HAP-1 (cell line): ENCODE measurements at regions not wholly inside any gene's neighbourhood (a gene's known extent, or its start where the extent isn't known, plus 50 kb on each side); places are given as distances from the start of the nearest gene placed in this dataset.

Experiments used
- DNase-seq, 2 experiments: peaks; one replicate each; pipeline ENCODE4 v3.0.0-alpha.2; 2016 to 2020; ENCODE audit warnings: low spot score in 2 of 2
- H3K27me3 ChIP-seq: fragments of 250-450 bp; sonication (Bioruptor Pico); 2 replicates; pipeline ENCODE4 v1.5.1; 2020; ENCODE audit warnings: low read depth, mild to moderate bottlenecking, moderate library complexity
- H3K36me3 ChIP-seq: fragments of 250-450 bp; sonication (Bioruptor Pico); replicated peaks from 2 replicates; pipeline ENCODE4 v1.5.1; 2020; ENCODE audit warnings: mild to moderate bottlenecking
- H3K4me1 ChIP-seq: fragments of 250-450 bp; sonication (Bioruptor Pico); 2 replicates; pipeline ENCODE4 v1.5.1; 2020; ENCODE audit warnings: mild to moderate bottlenecking
- H3K4me3 ChIP-seq: fragments of 250-450 bp; sonication (Bioruptor Pico); 2 replicates; pipeline ENCODE4 v1.5.1; 2020; ENCODE audit warnings: mild to moderate bottlenecking, moderate library complexity
- H3K9me3 ChIP-seq: fragments of 250-450 bp; sonication (Bioruptor Pico); 2 replicates; pipeline ENCODE4 v1.5.1; 2020; ENCODE audit warnings: mild to moderate bottlenecking, moderate library complexity
- in situ Hi-C: fragments of 300-500 bp; cut with MboI; formaldehyde crosslinking; loops from 3 replicates; pipeline ENCODE4 v1.14.3; 2020; ENCODE audit warnings: low sequenced_read_pairs, inconsistent platforms, mixed read lengths

DNA sequence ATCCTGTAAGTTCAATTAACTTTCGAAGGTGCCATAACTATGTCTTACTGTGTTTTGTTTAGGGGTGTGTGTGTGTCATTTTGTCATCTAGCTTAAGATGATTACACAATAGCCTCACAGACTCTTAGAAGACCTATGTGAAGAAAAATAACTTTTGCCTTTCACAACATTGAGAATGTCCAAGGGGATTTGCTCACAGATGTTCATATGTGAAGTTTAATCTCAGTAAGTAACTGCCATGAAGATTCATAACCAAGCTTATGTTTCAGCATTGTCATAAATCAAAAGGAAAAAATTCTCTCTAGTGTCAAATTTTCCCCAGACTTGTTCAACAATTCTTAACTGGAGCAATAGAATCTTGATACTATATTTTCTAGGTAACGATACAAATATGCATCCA lies 226.1 kb upstream of the PRKD1 start:
- DNase-seq = no peak
- H3K36me3 ChIP-seq = no peaks in the 10 kb centered on the region
- H3K4me1 ChIP-seq = no peaks in the 10 kb centered on the region; the same call in 1 of the 2 replicates
- no peaks in the 10 kb centered on the region for H3K27me3 ChIP-seq
- H3K4me3 ChIP-seq = no peak overlapping the region
- in situ Hi-C loops = no loop called here
- H3K9me3 ChIP-seq = no peaks in the 10 kb centered on the region

DNA sequence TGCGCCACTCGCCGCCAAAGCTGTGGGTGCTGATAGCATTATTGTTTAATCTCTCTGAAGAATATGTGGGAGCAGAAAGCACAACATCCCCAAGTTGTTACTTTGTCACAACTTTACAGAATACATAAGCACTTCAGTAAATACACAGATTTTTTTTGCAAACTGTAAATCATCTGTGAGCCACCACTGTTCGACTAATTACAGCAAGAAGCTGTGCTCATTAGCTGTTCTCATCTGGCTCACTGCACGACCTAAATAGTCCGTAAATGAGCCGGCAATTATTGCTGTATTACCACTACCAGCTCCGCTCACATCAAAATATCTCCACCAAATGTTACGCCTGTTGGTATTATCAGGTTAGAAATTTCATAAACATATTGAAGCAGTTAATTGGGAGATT lies 228.9 kb upstream of the PRKD1 start:
- H3K27me3 ChIP-seq = no peaks in the 10 kb centered on the region
- no peaks in the 10 kb centered on the region; the same call in 1 of the 2 replicates for H3K4me1 ChIP-seq
- H3K4me3 ChIP-seq = no peak overlapping the region
- in situ Hi-C loops = no loop called here
- DNase-seq = no peak
- no peaks in the 10 kb centered on the region for H3K9me3 ChIP-seq
- H3K36me3 ChIP-seq = no peaks in the 10 kb centered on the region

DNA sequence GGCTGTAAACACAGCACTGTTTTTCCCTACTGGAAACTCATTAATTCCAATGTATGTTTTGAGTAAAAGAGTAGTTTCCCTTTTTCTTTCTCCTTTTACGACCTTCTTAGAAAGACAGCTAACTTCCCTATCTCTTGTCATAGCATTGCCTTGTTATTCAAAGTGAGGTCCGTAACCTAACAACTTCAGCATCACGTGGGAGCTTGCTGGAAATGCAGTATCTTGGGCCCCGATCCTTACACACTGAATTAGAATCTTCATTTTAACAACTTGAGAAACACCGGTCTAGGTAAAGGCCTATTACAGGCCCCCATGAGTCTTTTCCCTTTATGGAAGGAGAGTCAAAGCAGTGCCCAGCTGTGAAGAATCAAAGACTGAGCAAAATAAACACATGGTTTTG lies 230.7 kb upstream of the PRKD1 start:
- H3K4me3 ChIP-seq = no peak overlapping the region
- in situ Hi-C loops = no loop called here
- no peaks in the 10 kb centered on the region for H3K36me3 ChIP-seq
- H3K9me3 ChIP-seq = no peaks in the 10 kb centered on the region
- no peaks in the 10 kb centered on the region; the same call in 1 of the 2 replicates for H3K4me1 ChIP-seq
- DNase-seq = no peak
- H3K27me3 ChIP-seq = no peaks in the 10 kb centered on the region

DNA sequence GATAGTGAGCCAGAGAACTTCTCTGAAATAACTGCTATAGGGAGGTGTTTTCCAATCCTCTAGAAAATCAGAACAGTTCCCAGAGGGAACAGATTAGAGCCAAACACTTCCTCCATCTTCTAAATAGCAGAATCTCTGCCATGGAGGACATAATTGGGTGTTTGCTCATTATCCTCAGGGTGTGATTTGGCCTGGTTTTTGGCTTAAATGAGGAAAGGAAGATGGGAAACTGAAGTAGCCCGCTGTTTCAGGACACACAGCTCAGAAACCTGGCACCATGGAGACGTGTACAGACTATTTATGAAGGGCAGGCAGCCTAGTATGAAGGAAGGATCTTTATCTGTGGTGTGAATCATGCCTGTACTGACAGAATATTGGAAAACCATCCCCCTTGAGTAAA lies 231.7 kb upstream of the PRKD1 start:
- H3K36me3 ChIP-seq = no peaks in the 10 kb centered on the region
- H3K4me1 ChIP-seq = no peaks in the 10 kb centered on the region; the same call in 1 of the 2 replicates
- no peak overlapping the region for H3K4me3 ChIP-seq
- no peaks in the 10 kb centered on the region for H3K9me3 ChIP-seq
- in situ Hi-C loops = no loop called here
- H3K27me3 ChIP-seq = no peaks in the 10 kb centered on the region
- DNase-seq = no peak

DNA sequence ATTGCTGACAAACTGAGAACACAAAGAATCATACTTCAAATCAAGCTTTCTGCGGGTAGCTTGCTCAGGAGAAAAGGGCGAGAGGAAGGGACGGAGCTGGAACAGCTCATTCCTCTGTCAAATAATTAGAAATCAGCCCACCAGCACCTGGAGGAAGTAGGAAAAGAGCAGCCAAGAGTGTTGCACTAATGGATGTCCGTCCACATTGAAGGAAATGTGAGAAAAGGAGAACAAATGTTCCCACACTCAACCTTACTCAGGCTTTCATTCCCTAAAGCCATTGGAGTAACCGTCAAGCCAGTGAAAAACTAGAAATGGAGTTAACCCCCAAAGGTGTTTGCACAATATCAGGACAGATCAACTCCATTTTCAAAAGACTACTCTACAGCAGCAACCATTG lies 233.0 kb upstream of the PRKD1 start:
- H3K4me3 ChIP-seq = no peak overlapping the region
- in situ Hi-C loops = no loop called here
- H3K4me1 ChIP-seq = no peaks in the 10 kb centered on the region; the same call in 1 of the 2 replicates
- no peaks in the 10 kb centered on the region for H3K36me3 ChIP-seq
- H3K27me3 ChIP-seq = no peaks in the 10 kb centered on the region
- H3K9me3 ChIP-seq = no peaks in the 10 kb centered on the region
- no peak for DNase-seq

DNA sequence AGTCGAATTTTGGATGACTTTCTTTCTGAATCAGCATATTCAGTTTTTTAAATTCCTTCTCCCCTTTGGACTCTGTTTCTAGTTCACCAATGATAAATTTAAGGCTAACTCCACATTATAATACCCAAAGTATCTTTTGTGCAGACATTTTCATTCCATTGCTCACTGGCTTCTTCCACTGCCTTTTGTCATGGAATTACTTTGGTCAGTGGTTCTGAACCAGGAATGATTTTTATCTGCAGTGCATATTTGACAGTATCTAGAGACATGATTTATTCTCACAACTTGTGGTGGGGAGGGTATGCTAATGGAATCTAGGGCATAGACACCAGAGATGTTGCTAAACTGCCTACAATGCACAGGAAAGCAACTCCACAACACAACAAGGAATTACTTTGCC lies 234.4 kb upstream of the PRKD1 start:
- DNase-seq = no peak
- Histone ChIP-seq H3K27me3 (no peaks in the 10 kb centered on the region), H3K9me3 (no peaks in the 10 kb centered on the region), H3K36me3 (no peaks in the 10 kb centered on the region), H3K4me1 (no peaks in the 10 kb centered on the region; the same call in 1 of the 2 replicates), H3K4me3 (no peak overlapping the region)
- in situ Hi-C loops = no loop called here

DNA sequence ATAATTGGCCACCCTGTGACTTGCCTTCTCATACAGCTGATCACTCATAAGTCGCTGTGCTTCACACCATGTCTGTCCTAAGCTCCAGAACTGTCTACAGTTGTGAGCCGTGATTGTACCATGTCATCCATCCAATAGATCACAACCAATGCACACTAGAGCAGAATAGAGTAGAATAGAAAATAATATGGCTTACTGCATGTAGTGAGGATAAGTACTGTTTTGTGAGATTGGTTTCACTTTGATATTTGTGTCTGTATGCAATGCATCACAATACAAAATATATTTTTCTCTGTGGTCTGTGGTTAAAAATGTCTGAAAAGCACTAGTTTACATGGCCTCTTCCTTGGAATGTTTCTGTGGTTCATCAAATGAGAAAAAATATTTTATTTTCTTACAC lies 237.6 kb upstream of the PRKD1 start:
- H3K4me3 ChIP-seq = no peak overlapping the region
- no peaks in the 10 kb centered on the region for H3K36me3 ChIP-seq
- no peaks in the 10 kb centered on the region for H3K4me1 ChIP-seq
- no peak for DNase-seq
- in situ Hi-C loops = no loop called here
- H3K27me3 ChIP-seq = no peaks in the 10 kb centered on the region
- H3K9me3 ChIP-seq = no peaks in the 10 kb centered on the region

DNA sequence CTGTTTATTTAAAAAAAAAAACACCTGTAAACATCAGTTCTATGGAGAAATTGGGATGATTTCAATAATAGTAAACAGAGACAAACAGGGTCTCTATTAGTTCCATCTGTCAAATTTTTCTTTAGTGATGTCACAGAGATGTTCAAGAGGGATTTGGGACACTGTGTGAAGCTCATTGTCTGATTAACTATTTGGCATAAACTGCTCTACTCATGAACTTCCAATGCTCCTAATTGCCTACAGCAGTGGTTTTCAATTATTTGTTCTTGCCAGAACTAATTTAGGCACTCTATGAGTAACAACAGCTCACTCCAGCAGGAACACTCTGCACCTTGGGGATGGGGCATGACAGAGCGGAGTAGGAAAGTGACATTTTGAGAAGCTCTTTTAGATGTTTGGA lies 250.1 kb upstream of the PRKD1 start:
- H3K27me3 ChIP-seq = no peaks in the 10 kb centered on the region
- in situ Hi-C loops = no loop called here
- no peaks in the 10 kb centered on the region for H3K36me3 ChIP-seq
- DNase-seq = no peak
- H3K9me3 ChIP-seq = no peaks in the 10 kb centered on the region
- H3K4me3 ChIP-seq = no peak overlapping the region
- H3K4me1 ChIP-seq = peaks cover 6% of the 10 kb centered on the region; the same call in 1 of the 2 replicates

DNA sequence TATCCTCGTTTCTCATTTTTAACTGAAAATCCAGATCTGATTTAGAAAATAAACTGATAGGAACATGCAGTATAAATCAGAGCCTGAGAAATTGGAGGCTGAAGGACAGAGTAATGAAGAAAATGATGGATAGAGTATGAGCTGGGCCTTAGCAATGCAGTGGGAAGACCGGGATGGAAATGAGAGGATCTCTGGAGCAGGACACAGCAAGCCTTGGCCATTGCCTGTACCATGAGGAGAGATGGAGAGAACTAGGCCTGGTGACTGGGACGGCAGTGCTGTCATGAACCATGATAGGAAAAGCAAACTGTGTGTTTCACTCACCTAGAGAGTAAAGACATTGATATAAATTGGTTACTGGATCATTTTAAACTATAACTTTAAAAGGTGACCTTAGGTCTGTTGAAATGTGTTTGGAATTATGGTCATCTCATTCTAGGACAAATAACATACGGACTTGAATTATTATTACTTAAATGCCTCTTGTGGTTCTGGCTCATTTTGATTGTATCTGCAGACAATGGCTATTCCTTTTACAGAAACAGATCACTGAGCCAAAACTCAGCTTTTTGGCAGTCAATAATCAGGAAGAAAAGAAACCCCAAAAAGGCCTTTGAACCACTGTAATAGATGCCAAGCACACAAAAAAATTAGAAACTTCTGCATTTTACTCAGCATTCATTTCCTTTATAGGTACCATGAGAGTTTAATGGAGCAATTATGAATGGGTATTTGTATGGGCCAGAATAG lies 251.9 kb upstream of the PRKD1 start:
- Histone ChIP-seq H3K36me3 (no peaks in the 10 kb centered on the region), H3K4me1 (peaks cover 6% of the 10 kb centered on the region; the same call in 1 of the 2 replicates), H3K27me3 (no peaks in the 10 kb centered on the region), H3K9me3 (no peaks in the 10 kb centered on the region), H3K4me3 (no peak overlapping the region)
- no peak for DNase-seq
- in situ Hi-C loops = no loop called here

DNA sequence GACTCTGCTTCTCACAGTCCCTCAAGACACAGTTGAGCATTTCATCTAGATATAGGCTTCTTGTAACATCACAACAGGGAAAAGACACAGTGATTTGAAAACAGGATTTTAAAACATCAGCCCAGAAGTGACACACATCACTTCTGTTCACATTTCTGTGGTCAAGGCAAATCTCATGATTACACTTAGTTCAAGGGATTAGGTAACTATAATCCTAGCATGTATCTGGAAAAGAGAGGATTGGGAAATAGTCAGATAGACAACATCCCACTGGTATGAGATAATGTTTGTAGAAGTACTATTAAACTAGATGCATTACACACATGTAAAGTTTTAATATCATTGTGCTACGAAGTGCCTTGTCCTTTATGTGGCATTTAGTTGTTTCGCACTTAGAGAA lies 252.6 kb upstream of the PRKD1 start:
- Histone ChIP-seq H3K36me3 (no peaks in the 10 kb centered on the region), H3K4me3 (no peak overlapping the region), H3K27me3 (no peaks in the 10 kb centered on the region), H3K9me3 (no peaks in the 10 kb centered on the region), H3K4me1 (peaks cover 6% of the 10 kb centered on the region; the same call in 1 of the 2 replicates)
- in situ Hi-C loops = no loop called here
- DNase-seq = no peak

DNA sequence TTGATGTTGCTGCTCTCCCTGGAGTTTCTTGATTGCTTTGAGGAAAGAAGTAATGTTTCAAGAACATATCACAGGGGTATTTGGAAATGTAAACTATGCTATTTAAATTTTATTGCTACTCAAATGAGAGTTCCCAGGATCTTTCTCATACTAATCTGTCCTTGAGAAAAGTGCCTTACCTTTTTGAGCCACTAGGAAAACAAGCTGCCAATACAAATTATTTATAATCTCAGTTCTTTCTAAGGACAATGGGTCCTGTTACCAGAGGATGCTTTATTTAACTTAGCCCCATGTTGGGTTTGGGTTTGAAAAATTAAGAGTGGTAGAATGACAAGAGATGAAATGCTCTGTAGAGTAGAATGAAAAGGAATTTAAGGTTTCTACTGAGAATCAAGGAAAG lies 258.2 kb upstream of the PRKD1 start:
- in situ Hi-C loops = no loop called here
- Histone ChIP-seq H3K4me3 (no peak overlapping the region), H3K9me3 (no peaks in the 10 kb centered on the region), H3K36me3 (no peaks in the 10 kb centered on the region), H3K4me1 (peaks cover 6% of the 10 kb centered on the region; the same call in 1 of the 2 replicates), H3K27me3 (no peaks in the 10 kb centered on the region)
- no peak for DNase-seq

DNA sequence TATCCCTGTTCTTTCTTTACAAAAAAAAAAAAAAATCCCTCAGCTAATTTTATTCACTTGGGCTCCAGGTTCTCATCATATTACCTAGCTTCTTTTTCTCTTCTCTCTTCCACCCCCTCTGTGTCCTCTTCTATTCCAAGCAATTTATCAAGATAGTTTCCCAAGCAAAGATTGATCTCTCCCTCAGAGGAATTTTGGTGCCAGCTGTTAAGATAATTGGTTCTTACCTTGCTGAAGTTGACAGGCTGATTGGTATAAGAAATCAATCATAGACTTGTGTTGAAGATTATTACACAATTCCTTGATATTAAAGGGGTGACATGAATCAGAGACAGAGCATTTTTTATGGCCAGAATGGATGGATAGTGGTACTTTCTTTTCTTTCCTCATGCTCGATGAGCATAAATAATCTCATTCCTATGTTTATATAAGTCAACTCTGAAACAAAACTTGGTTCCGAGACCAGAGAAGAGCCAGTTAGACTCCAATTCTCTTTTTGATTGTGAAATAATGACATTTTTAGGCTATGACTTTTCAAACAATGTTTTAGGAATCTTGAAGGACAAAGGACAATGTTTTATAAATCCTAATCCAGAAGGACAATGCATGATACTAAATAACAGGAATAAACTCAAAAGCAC lies 264.1 kb upstream of the PRKD1 start:
- H3K4me1 ChIP-seq = peaks cover 22% of the 10 kb centered on the region

DNA sequence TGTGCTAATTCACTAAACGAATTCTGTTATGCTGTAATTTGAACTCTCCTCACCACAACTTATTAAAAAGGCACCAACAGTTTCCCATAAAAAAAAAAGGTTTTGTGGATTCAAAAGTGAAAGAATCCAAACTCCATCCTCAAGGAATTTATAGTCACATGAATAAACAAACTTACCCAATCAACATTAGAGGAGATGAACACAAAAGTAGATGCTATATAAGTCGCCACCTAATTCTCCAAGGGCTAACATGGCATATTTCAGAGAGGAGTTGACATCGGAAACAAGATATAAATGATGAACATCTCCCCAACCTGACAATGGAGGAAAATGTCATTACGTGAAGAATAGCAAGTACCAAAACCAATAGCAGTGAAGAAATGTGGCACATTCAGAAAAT lies 265.5 kb upstream of the PRKD1 start:
- in situ Hi-C loops = no loop called here
- DNase-seq = no peak
- no peaks in the 10 kb centered on the region for H3K36me3 ChIP-seq
- H3K4me3 ChIP-seq = no peak overlapping the region
- no peaks in the 10 kb centered on the region for H3K9me3 ChIP-seq
- H3K4me1 ChIP-seq = peaks cover 22% of the 10 kb centered on the region
- H3K27me3 ChIP-seq = no peaks in the 10 kb centered on the region

More for the DNA sequence above, 264.1 kb upstream of the PRKD1 start:
- Histone ChIP-seq H3K36me3 (no peaks in the 10 kb centered on the region), H3K4me3 (no peak overlapping the region), H3K9me3 (no peaks in the 10 kb centered on the region), H3K27me3 (no peaks in the 10 kb centered on the region)
- DNase-seq = no peak
- in situ Hi-C loops = no loop called here

DNA sequence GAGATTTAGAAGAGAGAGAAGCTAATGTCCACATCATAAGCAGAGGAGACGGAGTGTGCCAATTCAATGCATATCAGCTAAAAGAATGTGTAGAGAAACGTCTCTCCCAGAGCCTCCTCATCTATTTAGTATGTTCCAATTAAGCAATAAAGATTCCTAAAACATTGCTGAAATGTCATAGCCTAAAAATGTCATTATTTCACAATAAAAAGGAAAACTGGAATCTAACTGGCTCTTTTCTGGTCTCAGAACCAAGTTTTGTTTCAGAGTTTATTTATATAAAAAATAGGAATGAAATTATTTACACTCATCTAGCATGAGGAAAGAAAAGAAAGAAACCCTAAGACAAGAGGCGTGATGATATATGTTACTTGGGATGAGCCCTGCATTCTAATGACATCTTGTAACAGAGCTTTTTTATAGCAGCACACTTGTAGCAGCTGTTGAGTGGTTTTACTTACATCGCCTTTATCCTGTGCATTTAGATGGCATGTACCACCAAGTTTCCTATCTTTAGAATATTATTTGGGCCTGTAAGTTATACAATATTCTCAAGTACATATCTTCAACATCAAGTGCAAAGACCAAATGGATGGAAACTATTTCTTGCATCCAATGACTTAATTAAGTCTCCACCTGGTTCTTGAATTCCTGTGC lies 266.3 kb upstream of the PRKD1 start:
- Histone ChIP-seq H3K27me3 (no peaks in the 10 kb centered on the region), H3K36me3 (no peaks in the 10 kb centered on the region), H3K9me3 (no peaks in the 10 kb centered on the region), H3K4me1 (peaks cover 22% of the 10 kb centered on the region), H3K4me3 (no peak overlapping the region)
- no peak for DNase-seq
- in situ Hi-C loops = no loop called here
